Smooth muscle cell (in vitro differentiated cells): ENCODE measurements at regions not wholly inside any gene's neighbourhood (a gene's known extent, or its start where the extent isn't known, plus 50 kb on each side); places are given as distances from the start of the nearest gene placed in this dataset.

ENCODE experiments used
- DNase-seq: peaks from one replicate; lab custom pipeline; 2025; ENCODE audit not compliant: unreplicated experiment; lab: John Stamatoyannopoulos, UW
- H2AFZ ChIP-seq: fragments of 200-600 bp; sonication (generic); 2 replicates; pipeline ENCODE4 v1.6.0; 2016; ENCODE audit warnings: antibody characterized with exemption, low read depth, mild to moderate bottlenecking
- H3F3A ChIP-seq: fragments of 200-600 bp; sonication (generic); 2 replicates; pipeline ENCODE4 v1.6.0; 2017; ENCODE audit warnings: antibody characterized with exemption, low read depth
- H3K27ac ChIP-seq: fragments of 200-600 bp; sonication (generic); 2 replicates; pipeline ENCODE4 v1.5.1; 2016; ENCODE audit warnings: low read depth, mild to moderate bottlenecking
- H3K27me3 ChIP-seq: fragments of 200-600 bp; sonication (generic); 2 replicates; pipeline ENCODE4 v1.6.1; 2016; ENCODE audit warnings: low read depth, mild to moderate bottlenecking
- H3K36me3 ChIP-seq: fragments of 200-600 bp; sonication (generic); 2 replicates; pipeline ENCODE4 v1.5.1; 2016; ENCODE audit warnings: low read depth
- H3K4me1 ChIP-seq: fragments of 200-600 bp; sonication (generic); 2 replicates; pipeline ENCODE4 v1.5.1; 2016; ENCODE audit warnings: low read depth
- H3K4me2 ChIP-seq: fragments of 200-600 bp; sonication (generic); 2 replicates; pipeline ENCODE4 v1.6.0; 2016; ENCODE audit warnings: mild to moderate bottlenecking
- H3K4me3 ChIP-seq: fragments of 200-600 bp; sonication (generic); 2 replicates; pipeline ENCODE4 v1.5.1; 2016; ENCODE audit warnings: mild to moderate bottlenecking
- H3K79me2 ChIP-seq: fragments of 200-600 bp; sonication (generic); 2 replicates; pipeline ENCODE4 v1.6.0; 2016; ENCODE audit warnings: low read depth, mild to moderate bottlenecking
- H3K9ac ChIP-seq: fragments of 200-600 bp; sonication (generic); 2 replicates; pipeline ENCODE4 v1.6.0; 2016; ENCODE audit warnings: low read depth
- H3K9me3 ChIP-seq: fragments of 200-600 bp; sonication (generic); replicated peaks from 2 replicates; pipeline ENCODE4 v1.5.1; 2016; ENCODE audit warnings: low read depth
- H4K20me1 ChIP-seq: fragments of 200-600 bp; sonication (generic); 2 replicates; pipeline ENCODE4 v1.6.0; 2016; ENCODE audit warnings: low read depth
- WGBS: methylation state at CpG from one replicate; pipeline ENCODE4 v1.1.7; 2016; ENCODE audit warnings: low lambda C conversion rate; 5-methylcytosine and 5-hydroxymethylcytosine counted together
- TF ChIP-seq, protein P1 (sequence below): fragments of 200-600 bp; sonication (generic); IDR thresholded peaks from 2 replicates; pipeline ENCODE4 v1.5.1; 2017; ENCODE audit warnings: borderline replicate concordance, mild to moderate bottlenecking, antibody characterized with exemption; ENCODE audit not compliant: insufficient read depth, poor library complexity, severe bottlenecking

DNA sequence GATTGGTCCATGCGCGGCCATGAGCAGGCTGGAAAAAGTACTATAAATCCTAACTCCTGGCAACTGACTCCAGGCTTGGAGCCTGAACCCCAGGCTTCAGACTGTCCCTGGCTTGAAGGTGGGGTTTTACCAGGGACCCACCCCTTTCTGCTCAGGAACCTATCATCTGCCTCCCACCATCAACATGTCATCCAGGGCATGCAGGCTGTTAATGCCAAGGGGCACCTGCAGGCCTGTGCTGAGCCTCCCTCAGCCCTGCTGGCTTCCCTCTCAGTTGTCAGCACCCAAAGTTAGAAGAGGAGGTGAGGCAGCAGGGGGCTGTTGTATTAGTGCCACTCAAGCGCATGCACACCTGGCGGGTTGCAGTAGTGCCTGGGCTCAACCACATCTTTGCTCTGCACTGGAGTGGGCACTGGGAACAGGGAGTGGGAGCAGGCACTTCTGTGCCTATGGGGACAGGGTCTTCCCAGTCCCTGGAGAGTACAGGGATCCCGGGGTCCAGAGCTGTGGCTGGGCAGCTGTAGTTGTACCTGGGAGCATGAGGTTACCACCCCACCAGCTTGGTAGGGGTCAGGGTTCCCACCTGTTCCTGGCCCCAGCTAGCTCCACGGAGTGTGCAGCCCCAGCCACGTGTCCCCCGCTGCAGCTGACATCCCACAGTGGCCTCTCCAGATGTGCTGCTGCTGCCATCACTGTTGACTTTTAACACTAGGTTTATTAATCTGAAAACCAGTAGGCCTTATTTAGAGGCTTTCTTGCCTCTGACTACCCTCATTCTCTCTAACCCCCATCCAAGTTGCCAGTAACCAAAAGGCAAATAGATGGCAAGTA is 306.2 kb upstream of the RIOK2 start:
- no peaks in the 10 kb centered on the region for H3K36me3 ChIP-seq
- no peak overlapping the region for H3K4me3 ChIP-seq
- no peaks in the 10 kb centered on the region for H3K79me2 ChIP-seq
- WGBS, result 82% methylated on average over 8 of the region's 8 CpGs
- no peak for DNase-seq
- no peak overlapping the region for H3K4me2 ChIP-seq
- no peak overlapping the region for H2AFZ ChIP-seq
- no peaks in the 10 kb centered on the region for H4K20me1 ChIP-seq
- H3K27me3 ChIP-seq, result no peaks in the 10 kb centered on the region
- no peaks in the 10 kb centered on the region for H3K9me3 ChIP-seq
- H3K27ac ChIP-seq, result no peak overlapping the region
- H3F3A ChIP-seq, result no peaks in the 10 kb centered on the region
- H3K4me1 ChIP-seq, result no peaks in the 10 kb centered on the region
- no peak overlapping the region for H3K9ac ChIP-seq
- TF ChIP-seq, protein P1, sequence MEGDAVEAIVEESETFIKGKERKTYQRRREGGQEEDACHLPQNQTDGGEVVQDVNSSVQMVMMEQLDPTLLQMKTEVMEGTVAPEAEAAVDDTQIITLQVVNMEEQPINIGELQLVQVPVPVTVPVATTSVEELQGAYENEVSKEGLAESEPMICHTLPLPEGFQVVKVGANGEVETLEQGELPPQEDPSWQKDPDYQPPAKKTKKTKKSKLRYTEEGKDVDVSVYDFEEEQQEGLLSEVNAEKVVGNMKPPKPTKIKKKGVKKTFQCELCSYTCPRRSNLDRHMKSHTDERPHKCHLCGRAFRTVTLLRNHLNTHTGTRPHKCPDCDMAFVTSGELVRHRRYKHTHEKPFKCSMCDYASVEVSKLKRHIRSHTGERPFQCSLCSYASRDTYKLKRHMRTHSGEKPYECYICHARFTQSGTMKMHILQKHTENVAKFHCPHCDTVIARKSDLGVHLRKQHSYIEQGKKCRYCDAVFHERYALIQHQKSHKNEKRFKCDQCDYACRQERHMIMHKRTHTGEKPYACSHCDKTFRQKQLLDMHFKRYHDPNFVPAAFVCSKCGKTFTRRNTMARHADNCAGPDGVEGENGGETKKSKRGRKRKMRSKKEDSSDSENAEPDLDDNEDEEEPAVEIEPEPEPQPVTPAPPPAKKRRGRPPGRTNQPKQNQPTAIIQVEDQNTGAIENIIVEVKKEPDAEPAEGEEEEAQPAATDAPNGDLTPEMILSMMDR, result no peak

DNA sequence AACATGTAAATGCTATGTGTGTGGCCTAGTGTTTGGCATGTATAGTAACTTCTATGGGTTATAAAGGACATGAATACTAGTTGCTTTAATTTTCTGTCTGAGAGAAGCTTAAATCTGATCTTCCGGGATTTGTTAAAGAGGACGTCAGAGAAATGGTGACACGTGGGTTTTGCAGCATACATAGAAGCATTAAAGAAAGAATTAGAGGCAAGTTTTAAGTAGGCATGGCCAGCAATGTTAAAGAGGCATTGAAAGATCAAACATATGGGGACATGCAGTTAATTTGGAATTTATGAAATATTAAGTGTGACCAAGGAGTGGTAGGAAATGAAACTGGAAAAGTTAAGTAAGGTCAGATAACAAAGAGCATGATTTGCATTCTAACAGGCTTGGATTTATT is 311.4 kb upstream of the RIOK2 start:
- H3K79me2 ChIP-seq, result no peaks in the 10 kb centered on the region
- H3F3A ChIP-seq, result no peaks in the 10 kb centered on the region
- H3K27me3 ChIP-seq, result no peaks in the 10 kb centered on the region
- no peak for DNase-seq
- TF ChIP-seq, protein P1, result no peak
- H3K9me3 ChIP-seq, result no peaks in the 10 kb centered on the region
- no peak overlapping the region for H2AFZ ChIP-seq
- no peaks in the 10 kb centered on the region for H4K20me1 ChIP-seq
- H3K9ac ChIP-seq, result no peak overlapping the region
- WGBS, result 61% methylated on average over 3 of the region's 3 CpGs
- no peak overlapping the region for H3K4me3 ChIP-seq
- H3K27ac ChIP-seq, result no peak overlapping the region
- no peaks in the 10 kb centered on the region for H3K36me3 ChIP-seq
- H3K4me2 ChIP-seq, result no peak overlapping the region
- peaks cover 11% of the 10 kb centered on the region for H3K4me1 ChIP-seq

DNA sequence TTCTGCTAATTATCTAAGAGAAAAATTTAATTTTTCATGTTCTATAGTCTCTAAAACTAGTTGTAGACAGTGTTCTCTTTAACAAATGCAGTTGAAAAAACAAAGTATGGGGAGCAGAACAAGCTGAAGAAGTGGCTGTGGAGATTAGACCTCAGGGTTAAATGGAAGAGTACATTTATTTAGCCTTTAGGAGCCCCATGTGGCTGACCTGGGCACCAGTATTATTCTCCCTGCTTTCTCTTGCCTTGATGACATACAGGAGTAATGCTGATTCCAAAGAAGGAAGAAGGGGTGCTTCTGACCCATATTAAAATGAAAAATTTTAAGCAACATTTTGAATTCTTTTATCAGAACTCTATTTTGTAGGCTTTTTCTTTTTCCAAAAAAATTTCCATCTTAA is 312.3 kb upstream of the RIOK2 start:
- no peaks in the 10 kb centered on the region for H3K9me3 ChIP-seq
- H3K4me1 ChIP-seq, result peaks cover 11% of the 10 kb centered on the region
- no peak overlapping the region for H3K9ac ChIP-seq
- H3K36me3 ChIP-seq, result no peaks in the 10 kb centered on the region
- no peak overlapping the region for H3K27ac ChIP-seq
- no peaks in the 10 kb centered on the region for H4K20me1 ChIP-seq
- no peak overlapping the region for H3K4me2 ChIP-seq
- no peak for DNase-seq
- no peak overlapping the region for H2AFZ ChIP-seq
- no peaks in the 10 kb centered on the region for H3K27me3 ChIP-seq
- H3F3A ChIP-seq, result no peaks in the 10 kb centered on the region
- no peaks in the 10 kb centered on the region for H3K79me2 ChIP-seq
- TF ChIP-seq, protein P1, result no peak
- H3K4me3 ChIP-seq, result no peak overlapping the region

DNA sequence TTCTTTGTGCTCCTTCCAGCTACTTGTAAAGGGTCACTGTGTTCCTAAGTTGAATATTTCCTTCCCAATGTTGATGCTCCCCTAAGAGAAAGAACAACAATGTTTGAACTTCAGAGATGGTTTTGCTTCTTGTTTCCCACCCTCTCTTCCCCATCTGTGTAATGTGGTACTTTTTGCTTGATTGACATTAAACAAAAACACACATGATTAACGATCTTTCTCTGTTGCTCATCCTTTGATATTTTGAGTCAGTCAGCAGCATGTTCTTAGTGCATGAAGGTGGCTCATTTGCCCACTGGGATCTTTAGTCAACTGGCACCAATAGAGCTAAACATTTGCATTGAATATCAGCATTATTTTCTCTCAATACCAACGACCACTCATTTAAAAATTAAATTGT is 313.0 kb upstream of the RIOK2 start:
- Histone ChIP-seq H2AFZ (no peak overlapping the region), H3K9me3 (no peaks in the 10 kb centered on the region), H4K20me1 (no peaks in the 10 kb centered on the region), H3K27me3 (no peaks in the 10 kb centered on the region), H3F3A (no peaks in the 10 kb centered on the region), H3K27ac (no peak overlapping the region), H3K4me3 (no peak overlapping the region), H3K9ac (no peak overlapping the region), H3K79me2 (no peaks in the 10 kb centered on the region), H3K36me3 (no peaks in the 10 kb centered on the region), H3K4me1 (peaks cover 11% of the 10 kb centered on the region), H3K4me2 (no peak overlapping the region)
- TF ChIP-seq, protein P1, result no peak
- 61% methylated on average over 2 of the region's 2 CpGs for WGBS
- no peak for DNase-seq
